ENCODE measurements at regions not wholly inside any gene's neighbourhood (a gene's known extent, or its start where the extent isn't known, plus 50 kb on each side); places are given as distances from the start of the nearest gene placed in this dataset.
"Not testable (repeated sequence)": the region's sequence is repeated elsewhere in the genome, so short reads cannot be mapped to it uniquely, and the experiment has no call there.

GRCh38 chr12:131364903-131365820 lies 345.7 kb upstream of the SFSWAP start:
- DNase-seq, result no peak

GRCh38 chr12:131365821-131366260 lies 345.0 kb upstream of the SFSWAP start:
- no peak for DNase-seq

- DNase-seq, result no peak
Observed at GRCh38 chr12:131366261-131366871, 344.5 kb upstream of the SFSWAP start.

GRCh38 chr12:131367067-131367982 lies 343.6 kb upstream of the SFSWAP start:
- DNase-seq, result not testable (repeated sequence)

- no peak for DNase-seq
Observed at GRCh38 chr12:131367983-131368667, 342.8 kb upstream of the SFSWAP start.

DNA sequence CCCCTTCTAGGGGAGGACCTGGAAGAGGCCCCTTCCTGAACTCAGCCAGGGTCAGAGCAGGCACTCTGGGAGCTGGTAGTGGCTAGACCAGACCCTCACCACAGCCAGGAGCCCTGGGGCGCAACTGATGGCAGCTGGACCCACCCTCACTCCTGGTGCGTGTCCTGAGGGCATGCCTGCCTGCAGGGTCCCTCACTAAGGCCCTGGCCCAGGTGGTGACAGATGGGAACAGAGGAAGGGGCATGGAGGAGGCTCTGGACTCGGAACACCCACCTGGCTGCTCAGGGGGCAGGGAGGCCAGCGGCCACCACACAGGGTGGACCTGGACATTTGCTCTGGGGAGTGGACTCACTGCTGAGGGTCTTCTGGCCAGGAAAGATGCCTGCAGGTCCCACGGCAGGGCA lies 342.2 kb upstream of the SFSWAP start:
- DNase-seq, result no peak

DNA sequence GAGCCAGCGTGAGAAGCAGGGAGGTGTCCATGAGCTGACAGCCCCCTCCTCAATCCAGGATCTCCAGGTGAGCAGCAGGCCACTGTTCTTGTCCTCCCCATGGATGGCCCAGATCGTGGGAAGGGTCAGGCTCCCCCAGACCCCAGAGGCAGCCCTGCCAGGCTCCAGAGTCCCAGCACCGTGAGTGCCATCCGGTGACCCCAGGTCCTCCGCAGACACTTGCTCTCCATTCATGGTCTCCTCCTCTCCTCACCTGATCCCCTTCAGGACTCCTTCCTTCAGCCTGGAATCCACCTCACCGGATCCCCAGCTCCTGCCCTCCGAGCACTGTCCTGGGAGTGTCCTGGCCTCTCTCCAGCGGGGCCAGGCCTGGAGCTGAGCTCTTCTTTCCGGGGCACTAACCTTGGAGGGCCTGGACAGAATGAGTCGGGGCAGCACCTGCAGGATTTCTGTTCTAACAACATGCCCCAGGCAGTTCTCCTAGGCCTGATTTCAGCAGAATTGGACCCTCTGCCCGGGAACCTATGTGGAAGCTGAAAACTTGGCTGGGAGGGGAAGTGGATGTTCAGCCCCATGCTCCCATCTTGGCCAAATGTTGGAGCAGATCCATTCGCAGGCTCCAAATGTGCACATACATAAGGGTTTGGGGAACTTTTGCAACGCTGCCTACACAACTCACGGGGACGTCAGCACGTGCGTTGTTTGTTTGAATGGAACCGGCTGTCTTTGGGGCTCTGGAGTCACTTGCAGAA lies 341.6 kb upstream of the SFSWAP start:
- no peak for DNase-seq

DNA sequence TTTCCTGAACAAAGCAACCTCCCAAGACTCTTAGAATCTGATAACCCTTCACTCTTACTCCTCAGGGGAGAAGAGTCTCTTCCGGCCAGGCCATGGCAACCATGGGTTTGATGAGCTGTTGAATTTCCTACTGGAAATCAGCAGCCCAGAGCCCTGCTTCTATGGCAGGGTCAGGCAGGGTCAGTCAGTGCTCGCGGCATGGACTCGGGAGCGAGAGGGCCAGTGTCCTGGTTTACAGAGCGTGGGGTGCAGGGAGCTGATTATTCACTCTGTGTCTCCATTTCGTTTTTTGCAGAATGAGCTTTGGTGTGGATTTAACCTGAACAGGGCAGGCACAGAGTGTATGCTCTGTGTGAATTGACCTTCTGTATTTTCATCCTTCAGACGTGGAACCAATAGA lies 340.6 kb upstream of the SFSWAP start:
- no peak for DNase-seq

DNA sequence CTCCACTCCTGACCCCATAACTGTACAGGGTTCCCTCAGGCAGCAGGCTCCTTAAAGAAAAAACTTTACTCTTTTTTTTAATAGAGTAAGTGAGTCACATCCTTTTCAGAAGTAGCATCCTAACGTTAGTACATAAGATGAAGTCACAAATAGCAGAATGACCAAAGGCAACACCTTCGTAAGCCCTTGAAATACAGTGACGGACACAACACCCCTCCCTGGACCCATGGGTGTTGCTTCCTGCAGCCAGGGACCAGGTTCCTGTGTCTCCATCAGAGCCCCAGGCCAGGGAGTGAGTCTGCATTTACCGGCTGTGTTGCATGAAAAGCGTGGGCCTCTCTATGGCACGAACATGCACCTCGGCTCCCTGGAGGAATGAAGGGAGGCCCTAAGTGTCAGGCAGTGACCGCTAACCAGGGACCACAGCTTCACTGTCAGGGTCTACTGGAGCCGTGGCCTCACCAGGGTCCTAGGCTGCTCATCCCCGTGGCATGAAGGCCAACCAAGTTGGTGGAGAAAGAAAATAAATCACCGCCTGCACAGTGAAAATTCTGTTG lies 340.0 kb upstream of the SFSWAP start:
- DNase-seq, result no peak

GRCh38 chr12:131371401-131372170 lies 339.3 kb upstream of the SFSWAP start:
- DNase-seq, result no peak

- no peak for DNase-seq
Observed at GRCh38 chr12:131372171-131372475, 338.8 kb upstream of the SFSWAP start.

- DNase-seq, result no peak
Observed at GRCh38 chr12:131372706-131373195, 338.1 kb upstream of the SFSWAP start.

DNA sequence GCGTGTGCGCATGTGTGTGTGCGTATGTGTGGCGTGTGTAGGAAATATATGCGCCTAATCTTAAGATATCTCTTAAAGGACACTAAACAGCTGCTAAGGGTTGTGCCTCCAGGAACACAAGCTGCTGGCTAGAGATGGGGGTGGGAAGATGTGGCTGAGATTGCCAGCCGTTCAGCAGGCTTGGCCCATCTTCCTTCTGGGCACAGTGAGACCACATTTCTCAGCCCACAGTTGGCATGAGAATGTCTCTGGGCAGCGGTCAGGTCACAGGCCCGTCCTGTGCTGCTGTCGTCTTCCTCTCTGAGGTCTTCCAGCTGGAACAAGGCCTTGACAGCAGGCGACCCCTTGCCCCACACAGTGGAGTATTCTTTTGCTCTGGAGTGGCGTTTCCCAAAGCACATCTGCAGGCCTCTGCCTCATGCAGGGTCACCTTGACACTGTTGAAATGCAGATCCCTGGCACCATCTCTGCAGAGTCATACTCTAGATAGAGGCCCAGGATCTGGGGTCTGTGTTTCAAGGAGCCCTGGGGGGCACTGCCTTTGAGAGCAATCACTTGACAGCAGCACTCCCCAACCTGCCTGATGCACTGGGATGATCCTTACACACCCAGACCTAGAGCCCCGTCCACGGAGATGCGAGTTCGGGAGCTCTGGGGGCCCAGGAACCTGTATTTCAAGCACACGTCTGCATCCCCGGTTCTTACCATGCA lies 335.5 kb upstream of the SFSWAP start:
- DNase-seq, result no peak

DNA sequence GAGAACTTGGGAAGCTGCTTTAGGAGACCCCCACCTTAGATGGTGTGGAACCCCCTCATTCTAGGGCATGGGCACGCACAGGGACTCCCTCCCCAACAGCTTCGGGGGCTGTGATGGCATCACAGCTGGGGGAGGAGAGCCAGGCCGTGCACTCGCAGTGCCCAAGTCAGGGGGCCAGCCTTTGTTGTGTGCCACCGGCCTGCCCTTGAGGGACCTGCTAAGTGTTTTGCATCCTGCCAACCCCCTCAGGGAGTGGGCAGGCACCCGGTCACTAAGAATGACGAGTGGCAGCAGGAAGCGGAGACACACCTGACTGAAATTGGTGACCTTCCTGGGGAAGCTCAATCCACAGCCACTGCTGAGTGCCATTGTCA lies 334.9 kb upstream of the SFSWAP start:
- DNase-seq, result no peak

GRCh38 chr12:131378176-131378842 lies 332.6 kb upstream of the SFSWAP start:
- no peak for DNase-seq

GRCh38 chr12:131378861-131379665 lies 331.8 kb upstream of the SFSWAP start:
- no peak for DNase-seq

DNA sequence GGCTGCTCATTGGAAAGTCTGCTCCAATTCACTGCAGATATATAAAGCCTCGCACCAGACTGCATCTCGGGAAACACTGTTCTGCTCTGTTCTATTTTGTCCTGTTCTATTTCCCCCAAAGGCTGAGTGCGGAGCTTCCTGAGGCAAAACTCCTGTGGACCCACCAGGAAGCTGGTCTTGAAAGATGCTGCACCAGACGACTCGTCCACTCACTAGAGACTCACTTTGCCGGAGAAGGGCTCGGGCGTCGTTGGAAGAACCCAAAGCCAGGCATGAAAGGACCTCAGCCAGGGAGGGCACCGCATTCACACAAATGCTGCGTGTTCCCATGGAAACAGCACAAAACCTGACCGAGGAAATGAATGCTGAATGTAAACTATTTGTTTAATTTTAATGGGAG lies 331.2 kb upstream of the SFSWAP start:
- DNase-seq, result no peak

DNA sequence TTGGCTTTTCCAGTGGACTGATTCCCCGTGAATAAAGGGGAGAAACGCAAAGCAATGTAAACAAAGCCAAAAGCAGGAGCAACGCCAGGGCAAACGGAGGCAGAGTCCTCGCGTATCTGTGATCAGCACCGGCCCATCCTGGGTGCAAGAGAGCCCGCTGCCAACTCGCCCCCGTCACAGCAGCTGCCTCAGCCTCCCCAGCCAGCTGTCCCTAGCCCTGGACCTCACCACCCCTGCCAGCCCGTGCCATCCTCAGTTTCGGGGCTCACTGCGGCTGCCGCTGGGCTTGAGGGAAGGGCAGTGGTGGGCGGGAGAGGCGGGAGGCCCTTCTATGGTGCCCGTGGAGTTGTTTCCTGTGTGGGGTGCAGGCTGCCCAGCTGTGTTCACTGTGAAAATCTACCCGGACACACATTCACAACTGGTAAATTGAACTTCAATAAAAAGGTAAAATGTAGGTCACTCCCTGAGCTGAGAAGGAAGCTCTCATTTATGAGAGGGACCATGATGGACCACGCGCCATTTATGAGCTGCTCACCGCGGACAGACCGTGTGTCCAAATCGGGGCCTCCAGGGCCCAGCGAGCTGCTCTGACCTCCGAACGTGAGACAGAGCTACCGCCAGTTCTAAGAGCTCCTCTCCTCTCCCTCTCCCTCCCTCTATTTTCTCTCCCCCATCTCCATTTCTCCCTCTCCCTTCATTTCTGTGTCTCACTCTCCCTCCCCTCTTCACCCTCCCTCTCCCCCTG lies 330.5 kb upstream of the SFSWAP start:
- no peak for DNase-seq
